ENCODE measurements at regions not wholly inside any gene's neighbourhood (a gene's known extent, or its start where the extent isn't known, plus 50 kb on each side); places are given as distances from the start of the nearest gene placed in this dataset.

DNA sequence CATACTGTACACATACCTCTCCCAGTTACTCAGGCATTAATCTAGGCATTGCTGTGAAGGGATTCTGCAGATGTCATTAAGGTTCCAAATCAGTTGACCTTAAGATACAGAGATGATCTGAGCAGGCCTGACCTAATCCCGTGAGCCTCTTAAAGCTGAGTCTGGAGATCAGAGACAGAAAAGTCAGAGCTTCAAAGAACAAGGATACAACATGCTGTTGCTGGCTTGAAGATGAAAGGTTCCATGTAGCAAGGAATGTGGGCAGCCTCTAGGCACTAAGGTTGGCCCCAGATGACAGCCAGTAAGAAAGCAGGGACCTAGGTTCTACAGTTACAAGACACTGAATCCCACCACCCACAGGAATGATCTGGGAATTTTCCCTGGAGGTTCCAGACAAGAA is 81.1 kb downstream of the MAP1LC3B2 start:
- Histone ChIP-seq H3K79me2 (ENCODE audit: low read depth) (no peaks in the 10 kb centered on the region), H4K20me1 (ENCODE audit: low read depth) (no peaks in the 10 kb centered on the region), H3K36me3 (no peaks in the 10 kb centered on the region), H3K4me1 (no peaks in the 10 kb centered on the region), H2AFZ (replicated peaks) (no peak overlapping the region), H3K27ac (no peak overlapping the region), H3K4me2 (no peak overlapping the region), H3K4me3 (no peak overlapping the region), H3K9ac (no peak overlapping the region), H3K27me3 (no peaks in the 10 kb centered on the region), H3K9me3 (ENCODE audit: low read depth) (no peaks in the 10 kb centered on the region), H3F3A (ENCODE audit: low read depth) (no peaks in the 10 kb centered on the region)
- H3K27ac Mint-ChIP-seq: no peak overlapping the region
- H3K36me3 Mint-ChIP-seq: no peaks in the 10 kb centered on the region
- no peaks in the 10 kb centered on the region for H3K4me1 Mint-ChIP-seq
- H3K4me3 Mint-ChIP-seq: no peak overlapping the region
- peaks cover 5% of the 10 kb centered on the region for H3K9me3 Mint-ChIP-seq
- no peak for DNase-seq (ENCODE audit: low spot score)
- peaks cover 4% of the 10 kb centered on the region for H3K27me3 Mint-ChIP-seq (ENCODE audit: insufficient read depth, low read depth)
- TF ChIP-seq EZH2phosphoT487 (IDR thresholded peaks at IDR 0.05) (no peak), CTCF (IDR thresholded peaks at IDR 0.05) (no peak), EZH2 (IDR thresholded peaks at IDR 0.05) (no peak)

DNA sequence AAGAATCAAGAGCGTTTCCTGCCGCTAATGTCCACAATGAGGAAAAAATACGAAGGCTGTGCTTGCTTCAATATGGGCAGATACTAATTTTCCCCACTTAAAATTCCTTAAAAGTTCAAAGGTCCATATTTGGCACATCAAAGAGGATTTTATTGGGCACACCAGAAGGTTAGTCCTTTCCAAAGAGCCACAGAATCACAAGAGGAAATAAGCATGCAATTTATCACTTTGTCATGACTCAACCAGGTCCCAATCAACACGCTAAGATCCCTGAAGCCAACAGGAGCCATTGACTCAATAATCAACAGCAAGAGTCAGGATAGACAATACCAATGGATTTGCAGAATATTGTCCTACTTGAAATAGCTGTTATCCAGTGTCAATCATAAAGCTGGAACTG is 80.6 kb downstream of the MAP1LC3B2 start:
- Mint-ChIP-seq H3K27me3 (ENCODE audit: insufficient read depth, low read depth) (peaks cover 4% of the 10 kb centered on the region), H3K4me3 (no peak overlapping the region), H3K9me3 (peaks cover 5% of the 10 kb centered on the region), H3K4me1 (no peaks in the 10 kb centered on the region), H3K36me3 (no peaks in the 10 kb centered on the region), H3K27ac (no peak overlapping the region)
- no peak overlapping the region for H3K4me2 ChIP-seq
- no peaks in the 10 kb centered on the region for H4K20me1 ChIP-seq (ENCODE audit: low read depth)
- TF ChIP-seq EZH2phosphoT487 (IDR thresholded peaks at IDR 0.05) (no peak), CTCF (IDR thresholded peaks at IDR 0.05) (no peak), EZH2 (IDR thresholded peaks at IDR 0.05) (no peak)
- H3K4me1 ChIP-seq: no peaks in the 10 kb centered on the region
- H3K9ac ChIP-seq: no peak overlapping the region
- H3K79me2 ChIP-seq (ENCODE audit: low read depth): no peaks in the 10 kb centered on the region
- no peak for DNase-seq (ENCODE audit: low spot score)
- no peaks in the 10 kb centered on the region for H3K9me3 ChIP-seq (ENCODE audit: low read depth)
- no peaks in the 10 kb centered on the region for H3K27me3 ChIP-seq
- H3F3A ChIP-seq (ENCODE audit: low read depth): no peaks in the 10 kb centered on the region
- no peak overlapping the region for H2AFZ ChIP-seq (replicated peaks)
- no peak overlapping the region for H3K27ac ChIP-seq
- no peaks in the 10 kb centered on the region for H3K36me3 ChIP-seq
- no peak overlapping the region for H3K4me3 ChIP-seq

DNA sequence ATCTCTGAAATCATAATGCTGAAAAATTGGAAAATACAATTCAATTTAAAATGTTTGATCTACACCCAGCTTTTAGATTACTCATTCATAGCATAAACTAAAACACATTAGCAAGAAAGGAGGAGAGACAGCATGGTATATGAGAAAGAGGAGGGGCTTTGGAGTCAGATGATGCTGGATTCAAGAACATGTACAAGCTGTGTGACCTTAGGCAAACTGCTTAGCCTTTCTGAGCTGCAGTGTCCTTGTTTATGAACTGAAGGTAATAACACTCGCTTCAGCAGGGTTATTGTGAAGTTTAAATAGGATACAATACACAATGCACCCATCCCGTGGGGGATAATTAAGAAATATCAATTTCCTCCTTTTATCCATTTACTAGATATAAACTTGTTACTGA is 79.2 kb downstream of the MAP1LC3B2 start:
- H3K9ac ChIP-seq: no peak overlapping the region
- no peaks in the 10 kb centered on the region for H3K36me3 ChIP-seq
- no peaks in the 10 kb centered on the region for H3K9me3 ChIP-seq (ENCODE audit: low read depth)
- H2AFZ ChIP-seq (replicated peaks): no peak overlapping the region
- TF ChIP-seq CTCF (IDR thresholded peaks at IDR 0.05): no peak
- no peak for TF ChIP-seq EZH2phosphoT487 (IDR thresholded peaks at IDR 0.05)
- no peak for TF ChIP-seq EZH2 (IDR thresholded peaks at IDR 0.05)
- Mint-ChIP-seq H3K9me3 (peaks cover 5% of the 10 kb centered on the region), H3K36me3 (no peaks in the 10 kb centered on the region), H3K27ac (no peak overlapping the region), H3K4me1 (no peaks in the 10 kb centered on the region), H3K27me3 (ENCODE audit: insufficient read depth, low read depth) (peaks cover 7% of the 10 kb centered on the region), H3K4me3 (no peak overlapping the region)
- no peaks in the 10 kb centered on the region for H3F3A ChIP-seq (ENCODE audit: low read depth)
- no peaks in the 10 kb centered on the region for H3K27me3 ChIP-seq
- no peak overlapping the region for H3K27ac ChIP-seq
- H3K79me2 ChIP-seq (ENCODE audit: low read depth): no peaks in the 10 kb centered on the region
- H3K4me3 ChIP-seq: no peak overlapping the region
- no peak overlapping the region for H3K4me2 ChIP-seq
- no peaks in the 10 kb centered on the region for H3K4me1 ChIP-seq
- no peak for DNase-seq (ENCODE audit: low spot score)
- no peaks in the 10 kb centered on the region for H4K20me1 ChIP-seq (ENCODE audit: low read depth)

Measured in neural progenitor cell (in vitro differentiated cells).